ENCODE measurements at regions not wholly inside any gene's neighbourhood (a gene's known extent, or its start where the extent isn't known, plus 50 kb on each side); places are given as distances from the start of the nearest gene placed in this dataset.

DNA sequence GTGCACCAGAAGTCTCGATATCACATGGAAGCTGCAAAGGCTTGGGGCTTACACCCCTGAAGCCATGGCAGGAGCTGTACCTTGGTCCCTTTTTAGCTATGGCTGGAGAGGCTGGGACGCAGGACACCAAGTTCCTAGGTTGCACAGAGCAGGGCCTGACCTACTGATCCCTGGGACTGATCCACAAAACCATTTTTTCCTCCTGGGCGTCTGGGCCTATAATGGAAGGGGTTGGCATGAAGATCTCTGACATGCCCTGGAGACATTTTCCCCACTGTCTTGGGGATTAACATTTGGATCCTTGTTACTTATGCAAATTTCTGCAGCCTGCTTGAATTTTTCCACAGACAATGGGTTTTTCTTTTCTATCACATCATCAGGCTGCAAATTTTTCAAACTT is 286.7 kb upstream of the PTPRD start:
- no peak overlapping the region for H3K4me3 ChIP-seq (ENCODE audit: low read depth, low read length)
- no peak for DNase-seq (ENCODE audit: low read depth)
- TF ChIP-seq, protein P1, sequence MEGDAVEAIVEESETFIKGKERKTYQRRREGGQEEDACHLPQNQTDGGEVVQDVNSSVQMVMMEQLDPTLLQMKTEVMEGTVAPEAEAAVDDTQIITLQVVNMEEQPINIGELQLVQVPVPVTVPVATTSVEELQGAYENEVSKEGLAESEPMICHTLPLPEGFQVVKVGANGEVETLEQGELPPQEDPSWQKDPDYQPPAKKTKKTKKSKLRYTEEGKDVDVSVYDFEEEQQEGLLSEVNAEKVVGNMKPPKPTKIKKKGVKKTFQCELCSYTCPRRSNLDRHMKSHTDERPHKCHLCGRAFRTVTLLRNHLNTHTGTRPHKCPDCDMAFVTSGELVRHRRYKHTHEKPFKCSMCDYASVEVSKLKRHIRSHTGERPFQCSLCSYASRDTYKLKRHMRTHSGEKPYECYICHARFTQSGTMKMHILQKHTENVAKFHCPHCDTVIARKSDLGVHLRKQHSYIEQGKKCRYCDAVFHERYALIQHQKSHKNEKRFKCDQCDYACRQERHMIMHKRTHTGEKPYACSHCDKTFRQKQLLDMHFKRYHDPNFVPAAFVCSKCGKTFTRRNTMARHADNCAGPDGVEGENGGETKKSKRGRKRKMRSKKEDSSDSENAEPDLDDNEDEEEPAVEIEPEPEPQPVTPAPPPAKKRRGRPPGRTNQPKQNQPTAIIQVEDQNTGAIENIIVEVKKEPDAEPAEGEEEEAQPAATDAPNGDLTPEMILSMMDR (IDR thresholded peaks at IDR 0.05; ENCODE audit: low read depth, low read length, missing control alignments): no peak

DNA sequence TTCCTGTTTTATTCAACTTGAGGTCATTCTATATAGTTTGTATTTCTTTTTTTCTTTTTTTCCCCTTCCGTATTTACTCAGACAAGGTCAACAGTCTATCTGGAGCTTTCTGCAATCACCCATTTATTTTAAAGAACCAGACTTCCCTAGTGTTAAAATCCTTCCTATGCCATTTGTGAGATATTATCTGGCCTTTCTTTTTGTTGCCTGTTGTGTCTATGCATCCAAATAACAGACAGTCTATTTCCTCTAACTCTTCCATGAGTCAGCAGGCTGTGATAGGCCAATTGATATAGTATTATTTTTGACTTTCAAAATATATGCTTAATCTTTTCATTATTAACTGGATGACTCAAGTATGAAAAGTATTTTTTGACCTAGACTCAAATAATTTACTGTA is 291.2 kb upstream of the PTPRD start:
- H3K4me3 ChIP-seq (ENCODE audit: low read depth, low read length): no peak overlapping the region
- no peak for DNase-seq (ENCODE audit: low read depth)
- TF ChIP-seq, protein P1 (IDR thresholded peaks at IDR 0.05; ENCODE audit: low read depth, low read length, missing control alignments): no peak

DNA sequence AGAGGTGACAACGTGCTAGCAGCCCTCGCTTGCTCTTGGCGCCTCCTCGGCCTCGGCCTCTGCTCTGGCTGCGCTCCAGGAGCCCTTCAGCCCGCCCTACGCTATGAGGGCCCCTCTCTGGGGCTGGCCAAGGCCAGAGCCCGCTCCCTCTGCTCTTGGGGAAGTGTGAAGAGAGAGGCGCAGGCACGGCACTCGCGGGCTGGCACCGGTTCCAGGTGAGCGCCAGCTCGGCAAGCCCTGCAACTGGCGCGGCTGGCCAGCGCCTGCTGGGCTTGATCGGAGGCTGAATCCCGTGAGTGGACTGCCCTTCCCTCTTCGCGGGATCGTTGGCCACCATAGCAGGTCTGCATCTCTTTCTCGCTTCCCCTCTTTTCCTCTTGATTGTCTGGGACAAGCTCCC is 298.0 kb upstream of the PTPRD start:
- TF ChIP-seq, protein P1 (IDR thresholded peaks at IDR 0.05; ENCODE audit: low read depth, low read length, missing control alignments): no peak
- DNase-seq (ENCODE audit: low read depth): no peak
- no peak overlapping the region for H3K4me3 ChIP-seq (ENCODE audit: low read depth, low read length)

DNA sequence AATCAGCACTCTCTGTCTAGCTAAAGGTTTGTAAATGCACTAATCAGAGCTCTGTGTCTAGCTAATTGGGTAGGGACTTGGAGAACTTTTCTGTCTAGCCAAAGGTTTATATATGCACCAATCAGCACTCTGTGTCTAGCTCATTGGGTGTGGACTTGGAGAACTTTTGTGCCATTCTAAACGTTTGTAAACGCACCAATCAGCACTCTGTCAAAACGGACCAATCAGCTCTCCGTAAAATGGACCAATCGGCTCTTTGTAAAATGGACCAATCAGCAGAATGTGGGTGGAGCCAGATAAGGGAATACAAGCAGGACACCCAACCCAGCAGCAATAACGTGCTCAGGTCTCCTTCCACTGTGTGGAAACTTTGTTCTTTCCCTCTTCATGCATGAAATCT is 298.6 kb upstream of the PTPRD start:
- no peak for DNase-seq (ENCODE audit: low read depth)
- H3K4me3 ChIP-seq (ENCODE audit: low read depth, low read length): no peak overlapping the region
- TF ChIP-seq, protein P1 (IDR thresholded peaks at IDR 0.05; ENCODE audit: low read depth, low read length, missing control alignments): no peak

DNA sequence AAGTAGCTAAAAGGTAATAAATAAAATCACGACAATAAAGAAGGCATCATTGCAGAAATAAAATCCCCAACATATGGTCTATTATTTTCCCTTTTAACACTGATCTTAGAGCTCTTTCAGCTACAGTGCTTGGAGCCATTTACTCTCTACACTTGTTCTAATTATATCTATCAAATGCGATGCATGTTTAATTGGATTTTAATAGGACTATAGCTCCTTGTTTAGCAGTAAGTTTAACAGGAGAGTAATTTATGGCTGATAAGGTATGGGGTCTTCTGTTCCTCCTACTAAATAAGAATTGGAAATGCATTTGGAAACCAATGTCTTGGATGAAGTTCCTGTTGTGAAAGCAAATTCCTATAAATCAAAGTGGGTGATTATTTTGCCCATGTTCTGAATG is 304.2 kb upstream of the PTPRD start:
- no peak overlapping the region for H3K4me3 ChIP-seq (ENCODE audit: low read depth, low read length)
- TF ChIP-seq, protein P1 (IDR thresholded peaks at IDR 0.05; ENCODE audit: low read depth, low read length, missing control alignments): no peak
- no peak for DNase-seq (ENCODE audit: low read depth)

DNA sequence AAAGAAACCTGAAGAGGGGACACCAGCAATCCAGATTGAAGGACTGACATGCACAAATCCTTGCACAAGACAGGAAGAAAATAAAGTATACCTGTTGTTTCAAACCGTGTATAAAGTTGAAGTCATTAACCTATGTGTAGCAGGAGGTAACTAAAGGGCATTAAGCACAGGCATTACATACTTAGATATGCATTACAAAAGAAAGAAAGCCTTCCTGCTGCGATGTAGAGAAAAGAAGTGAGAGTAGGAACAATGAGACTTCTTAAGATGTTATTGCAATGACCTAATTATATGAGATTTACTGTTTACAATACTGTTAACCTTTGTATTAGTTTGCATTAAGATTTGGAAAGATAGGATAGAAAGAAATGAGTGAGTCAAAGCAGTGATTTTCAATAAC is 308.9 kb upstream of the PTPRD start:
- H3K4me3 ChIP-seq (ENCODE audit: low read depth, low read length): no peak overlapping the region
- DNase-seq (ENCODE audit: low read depth): no peak

DNA sequence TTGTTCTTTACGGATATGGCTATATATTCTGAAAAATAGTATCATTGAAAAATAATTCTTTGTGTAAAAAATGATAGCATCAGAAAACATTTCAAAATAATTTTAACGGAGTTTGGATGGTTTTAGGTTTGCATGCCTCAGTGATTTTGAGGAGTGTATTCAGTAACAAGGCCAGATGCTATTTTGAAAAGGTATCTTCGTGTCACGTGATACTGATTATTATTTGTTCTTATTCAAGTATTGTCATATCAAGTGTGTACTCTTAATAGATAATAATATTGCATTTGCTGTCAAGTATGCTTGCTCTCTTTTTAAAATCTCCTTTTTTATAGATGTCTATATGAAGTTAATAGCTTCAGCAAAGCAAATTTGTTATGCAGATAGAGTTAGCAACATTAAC is 313.1 kb upstream of the PTPRD start:
- TF ChIP-seq, protein P1 (IDR thresholded peaks at IDR 0.05; ENCODE audit: low read depth, low read length, missing control alignments): no peak
- no peak for DNase-seq (ENCODE audit: low read depth)
- H3K4me3 ChIP-seq (ENCODE audit: low read depth, low read length): no peak overlapping the region

More for the DNA sequence above, 308.9 kb upstream of the PTPRD start:
- TF ChIP-seq, protein P1 (IDR thresholded peaks at IDR 0.05; ENCODE audit: low read depth, low read length, missing control alignments): no peak
